ENCODE measurements at regions not wholly inside any gene's neighbourhood (a gene's known extent, or its start where the extent isn't known, plus 50 kb on each side); places are given as distances from the start of the nearest gene placed in this dataset.
"Not testable (repeated sequence)": the region's sequence is repeated elsewhere in the genome, so short reads cannot be mapped to it uniquely, and the experiment has no call there.

GRCh38 chr15:98295101-98295759, 334.7 kb downstream of the ARRDC4 start:
- H3K36me3 ChIP-seq (ENCODE audit: control insufficient read depth in 2 of 3, insufficient read depth in 3 of 3, low read length in 3 of 3); ATAC-seq; POLR2A ChIA-PET; DNase-seq; H3K4me1 ChIP-seq (ENCODE audit: control insufficient read depth in 2 of 2, insufficient read depth in 2 of 2, low read length in 2 of 2); H3K36me3 Mint-ChIP-seq; H3K9me3 ChIP-seq (ENCODE audit: control insufficient read depth in 2 of 3, low read length in 3 of 3); H3K9me3 Mint-ChIP-seq; CTCF ChIA-PET; H3K4me3 Mint-ChIP-seq; H3K27ac Mint-ChIP-seq; H3K4me3 ChIP-seq (ENCODE audit: low read length); H3K27ac ChIP-seq (ENCODE audit: low read depth, low read length); H3K4me1 Mint-ChIP-seq; H3K27me3 ChIP-seq (ENCODE audit: control insufficient read depth in 2 of 2, insufficient read depth in 2 of 2, low read length in 2 of 2): not testable (repeated sequence)
- peaks cover 27 to 52% (median 34%) of the 10 kb centered on the region in 5 donors for H3K27me3 Mint-ChIP-seq
- intact Hi-C loops (cut with micrococcal nuclease) = loop anchor here in 1 of 2 donors (5.0 kb wide), 1 partner anchor 383 kb away; no protein-coding TSS in a partner anchor

- intact Hi-C loops (cut with micrococcal nuclease) = loop anchor here in 1 of 2 donors (5.0 kb wide), 1 partner anchor 384 kb away; no protein-coding TSS in a partner anchor
- Mint-ChIP-seq H3K27me3 (peaks cover 25 to 51% (median 29%) of the 10 kb centered on the region in 5 donors), H3K4me3 (no peak overlapping the region), H3K4me1 (peaks cover 0 to 5% (median 3%) of the 10 kb centered on the region in 7 donors), H3K27ac (no peak overlapping the region), H3K36me3 (no peaks in the 10 kb centered on the region), H3K9me3 (no peaks in the 10 kb centered on the region)
- DNase-seq (no peak), ATAC-seq (no peak)
- Histone ChIP-seq H3K4me3 (ENCODE audit: low read length) (no peak overlapping the region), H3K27ac (ENCODE audit: low read depth, low read length) (no peak overlapping the region), H3K9me3 (ENCODE audit: control insufficient read depth in 2 of 3, low read length in 3 of 3) (no peaks in the 10 kb centered on the region), H3K4me1 (ENCODE audit: control insufficient read depth in 2 of 2, insufficient read depth in 2 of 2, low read length in 2 of 2) (no peaks in the 10 kb centered on the region), H3K36me3 (ENCODE audit: control insufficient read depth in 2 of 3, insufficient read depth in 3 of 3, low read length in 3 of 3) (no peaks in the 10 kb centered on the region), H3K27me3 (ENCODE audit: control insufficient read depth in 2 of 2, insufficient read depth in 2 of 2, low read length in 2 of 2) (no peaks in the 10 kb centered on the region)
- CTCF ChIA-PET = no interaction called here
- POLR2A ChIA-PET = no interaction called here
Observed at GRCh38 chr15:98296653-98297052, 336.1 kb downstream of the ARRDC4 start.

GRCh38 chr15:98304371-98304770, 343.9 kb downstream of the ARRDC4 start:
- no peaks in the 10 kb centered on the region for H3K27me3 ChIP-seq (ENCODE audit: control insufficient read depth in 2 of 2, insufficient read depth in 2 of 2, low read length in 2 of 2)
- peaks cover 0 to 6% (median 0%) of the 10 kb centered on the region in 11 donors for H3K9me3 Mint-ChIP-seq
- CTCF ChIA-PET = no interaction called here
- no peaks in the 10 kb centered on the region for H3K9me3 ChIP-seq (ENCODE audit: control insufficient read depth in 2 of 3, low read length in 3 of 3)
- H3K4me3 ChIP-seq (ENCODE audit: low read length) = no peak overlapping the region
- H3K36me3 Mint-ChIP-seq = no peaks in the 10 kb centered on the region
- DNase-seq = no peak
- no peaks in the 10 kb centered on the region for H3K4me1 Mint-ChIP-seq
- no peak overlapping the region for H3K4me3 Mint-ChIP-seq
- POLR2A ChIA-PET = no interaction called here
- H3K27ac ChIP-seq (ENCODE audit: low read depth, low read length) = no peak overlapping the region
- H3K36me3 ChIP-seq (ENCODE audit: control insufficient read depth in 2 of 3, insufficient read depth in 3 of 3, low read length in 3 of 3) = no peaks in the 10 kb centered on the region
- ATAC-seq = no peak
- no peak overlapping the region for H3K27ac Mint-ChIP-seq
- intact Hi-C loops (cut with micrococcal nuclease) = no loop called here
- H3K4me1 ChIP-seq (ENCODE audit: control insufficient read depth in 2 of 2, insufficient read depth in 2 of 2, low read length in 2 of 2) = no peaks in the 10 kb centered on the region
- H3K27me3 Mint-ChIP-seq = peaks cover 2 to 71% (median 36%) of the 10 kb centered on the region in 5 donors

GRCh38 chr15:98308117-98308516, 340.2 kb upstream of the IGF1R start:
- Mint-ChIP-seq H3K4me3 (no peak overlapping the region), H3K36me3 (no peaks in the 10 kb centered on the region), H3K27me3 (peaks cover 6 to 81% (median 36%) of the 10 kb centered on the region in 5 donors), H3K9me3 (peaks cover 0 to 9% (median 2%) of the 10 kb centered on the region in 11 donors), H3K27ac (no peak overlapping the region), H3K4me1 (peaks cover 0 to 6% (median 0%) of the 10 kb centered on the region in 7 donors)
- DNase-seq (no peak), ATAC-seq (no peak)
- Histone ChIP-seq H3K36me3 (ENCODE audit: control insufficient read depth in 2 of 3, insufficient read depth in 3 of 3, low read length in 3 of 3) (no peaks in the 10 kb centered on the region), H3K27me3 (ENCODE audit: control insufficient read depth in 2 of 2, insufficient read depth in 2 of 2, low read length in 2 of 2) (no peaks in the 10 kb centered on the region), H3K27ac (ENCODE audit: low read depth, low read length) (no peak overlapping the region), H3K4me3 (ENCODE audit: low read length) (no peak overlapping the region), H3K9me3 (ENCODE audit: control insufficient read depth in 2 of 3, low read length in 3 of 3) (no peaks in the 10 kb centered on the region), H3K4me1 (ENCODE audit: control insufficient read depth in 2 of 2, insufficient read depth in 2 of 2, low read length in 2 of 2) (no peaks in the 10 kb centered on the region)
- intact Hi-C loops (cut with micrococcal nuclease) = no loop called here
- ChIA-PET POLR2A (no interaction called here), CTCF (interaction anchor here (0.6 kb wide), 1 partner anchor 55 kb away, joined by 3 read pairs; no protein-coding TSS in a partner anchor)

- ATAC-seq (peak; percentile 57), DNase-seq (peak; percentile 11 to 68 (median 42))
- Mint-ChIP-seq H3K9me3 (peaks cover 0 to 9% (median 2%) of the 10 kb centered on the region in 11 donors), H3K36me3 (no peaks in the 10 kb centered on the region), H3K4me1 (peaks cover 0 to 6% (median 0%) of the 10 kb centered on the region in 7 donors), H3K4me3 (peak overlapping the region in 1 of 10 donors; percentile 40), H3K27me3 (peaks cover 6 to 48% (median 36%) of the 10 kb centered on the region in 5 donors), H3K27ac (no peak overlapping the region)
- intact Hi-C loops (cut with micrococcal nuclease) = loop anchor here (1.0 to 2.0 kb wide), 2 partner anchors 110 to 117 kb away; no protein-coding TSS in a partner anchor
- Histone ChIP-seq H3K9me3 (ENCODE audit: control insufficient read depth in 2 of 3, low read length in 3 of 3) (no peaks in the 10 kb centered on the region), H3K36me3 (ENCODE audit: control insufficient read depth in 2 of 3, insufficient read depth in 3 of 3, low read length in 3 of 3) (no peaks in the 10 kb centered on the region), H3K27ac (ENCODE audit: low read depth, low read length) (no peak overlapping the region), H3K4me1 (ENCODE audit: control insufficient read depth in 2 of 2, insufficient read depth in 2 of 2, low read length in 2 of 2) (no peaks in the 10 kb centered on the region), H3K27me3 (ENCODE audit: control insufficient read depth in 2 of 2, insufficient read depth in 2 of 2, low read length in 2 of 2) (no peaks in the 10 kb centered on the region), H3K4me3 (ENCODE audit: low read length) (no peak overlapping the region)
- ChIA-PET CTCF (interaction anchor here (0.7 to 1.7 kb wide), 7 partner anchors 10 to 739 kb away, joined by 3 to 17 read pairs (median 4); no protein-coding TSS in a partner anchor), POLR2A (no interaction called here)
Observed at GRCh38 chr15:98311566-98312188, 336.7 kb upstream of the IGF1R start.

- intact Hi-C loops (cut with micrococcal nuclease) = no loop called here
- no peaks in the 10 kb centered on the region for H3K27me3 ChIP-seq (ENCODE audit: control insufficient read depth in 2 of 2, insufficient read depth in 2 of 2, low read length in 2 of 2)
- H3K36me3 Mint-ChIP-seq = no peaks in the 10 kb centered on the region
- H3K9me3 ChIP-seq (ENCODE audit: control insufficient read depth in 2 of 3, low read length in 3 of 3) = no peaks in the 10 kb centered on the region
- H3K4me1 Mint-ChIP-seq = peaks cover 0 to 6% (median 0%) of the 10 kb centered on the region in 7 donors
- H3K9me3 Mint-ChIP-seq = peaks cover 0 to 8% (median 0%) of the 10 kb centered on the region in 11 donors
- POLR2A ChIA-PET = no interaction called here
- H3K27ac Mint-ChIP-seq = no peak overlapping the region
- H3K4me3 ChIP-seq (ENCODE audit: low read length) = no peak overlapping the region
- H3K4me3 Mint-ChIP-seq = no peak overlapping the region
- ATAC-seq (no peak), DNase-seq (no peak)
- no peak overlapping the region for H3K27ac ChIP-seq (ENCODE audit: low read depth, low read length)
- CTCF ChIA-PET = interaction anchor here (1.7 kb wide), 1 partner anchor 115 kb away, joined by 17 read pairs; no protein-coding TSS in a partner anchor
- peaks cover 6 to 38% (median 26%) of the 10 kb centered on the region in 5 donors for H3K27me3 Mint-ChIP-seq
- H3K36me3 ChIP-seq (ENCODE audit: control insufficient read depth in 2 of 3, insufficient read depth in 3 of 3, low read length in 3 of 3) = no peaks in the 10 kb centered on the region
- H3K4me1 ChIP-seq (ENCODE audit: control insufficient read depth in 2 of 2, insufficient read depth in 2 of 2, low read length in 2 of 2) = no peaks in the 10 kb centered on the region
Observed at GRCh38 chr15:98312913-98313312, 335.4 kb upstream of the IGF1R start.
